ENCODE measurements at regions not wholly inside any gene's neighbourhood (a gene's known extent, or its start where the extent isn't known, plus 50 kb on each side); places are given as distances from the start of the nearest gene placed in this dataset.

GRCh38 chr16:9607515-9608230, 516.2 kb downstream of the HAPSTR1 start:
- no peak overlapping the region for H3K4me3 ChIP-seq (ENCODE audit: low read depth, low read length)
- no peak for DNase-seq (ENCODE audit: low read depth)
- TF ChIP-seq, protein P1, sequence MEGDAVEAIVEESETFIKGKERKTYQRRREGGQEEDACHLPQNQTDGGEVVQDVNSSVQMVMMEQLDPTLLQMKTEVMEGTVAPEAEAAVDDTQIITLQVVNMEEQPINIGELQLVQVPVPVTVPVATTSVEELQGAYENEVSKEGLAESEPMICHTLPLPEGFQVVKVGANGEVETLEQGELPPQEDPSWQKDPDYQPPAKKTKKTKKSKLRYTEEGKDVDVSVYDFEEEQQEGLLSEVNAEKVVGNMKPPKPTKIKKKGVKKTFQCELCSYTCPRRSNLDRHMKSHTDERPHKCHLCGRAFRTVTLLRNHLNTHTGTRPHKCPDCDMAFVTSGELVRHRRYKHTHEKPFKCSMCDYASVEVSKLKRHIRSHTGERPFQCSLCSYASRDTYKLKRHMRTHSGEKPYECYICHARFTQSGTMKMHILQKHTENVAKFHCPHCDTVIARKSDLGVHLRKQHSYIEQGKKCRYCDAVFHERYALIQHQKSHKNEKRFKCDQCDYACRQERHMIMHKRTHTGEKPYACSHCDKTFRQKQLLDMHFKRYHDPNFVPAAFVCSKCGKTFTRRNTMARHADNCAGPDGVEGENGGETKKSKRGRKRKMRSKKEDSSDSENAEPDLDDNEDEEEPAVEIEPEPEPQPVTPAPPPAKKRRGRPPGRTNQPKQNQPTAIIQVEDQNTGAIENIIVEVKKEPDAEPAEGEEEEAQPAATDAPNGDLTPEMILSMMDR (IDR thresholded peaks at IDR 0.05; ENCODE audit: control insufficient read depth, extremely low read depth, insufficient read depth) = no peak

- H3K4me3 ChIP-seq (ENCODE audit: low read depth, low read length) = no peak overlapping the region
- DNase-seq (ENCODE audit: low read depth) = peak; percentile 14
- TF ChIP-seq, protein P1 (IDR thresholded peaks at IDR 0.05; ENCODE audit: control insufficient read depth, extremely low read depth, insufficient read depth) = no peak
Measured at GRCh38 chr16:9610727-9611126, 519.3 kb downstream of the HAPSTR1 start.

DNA sequence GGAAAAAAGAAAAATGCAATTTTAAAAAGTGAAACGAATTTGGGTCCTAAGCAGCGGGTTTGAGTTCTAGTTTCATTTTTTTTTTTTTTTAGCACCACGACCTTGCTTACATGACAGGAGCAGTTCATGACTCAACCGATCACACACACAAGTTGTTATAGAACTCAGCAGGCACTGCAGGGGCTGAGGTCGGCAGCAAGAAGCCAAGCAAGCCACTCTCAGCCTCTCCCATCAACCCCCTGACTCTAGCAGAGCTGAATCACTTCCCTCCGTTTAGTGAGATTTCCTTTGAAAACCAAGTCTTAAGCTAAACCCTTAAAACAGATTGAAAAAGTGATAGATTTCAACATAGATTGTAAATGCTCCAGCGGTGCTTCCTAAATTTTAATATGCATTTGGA, 520.8 kb downstream of the HAPSTR1 start:
- no peak overlapping the region for H3K4me3 ChIP-seq (ENCODE audit: low read depth, low read length)
- TF ChIP-seq, protein P1 (IDR thresholded peaks at IDR 0.05; ENCODE audit: control insufficient read depth, extremely low read depth, insufficient read depth) = no peak
- DNase-seq (ENCODE audit: low read depth) = no peak

DNA sequence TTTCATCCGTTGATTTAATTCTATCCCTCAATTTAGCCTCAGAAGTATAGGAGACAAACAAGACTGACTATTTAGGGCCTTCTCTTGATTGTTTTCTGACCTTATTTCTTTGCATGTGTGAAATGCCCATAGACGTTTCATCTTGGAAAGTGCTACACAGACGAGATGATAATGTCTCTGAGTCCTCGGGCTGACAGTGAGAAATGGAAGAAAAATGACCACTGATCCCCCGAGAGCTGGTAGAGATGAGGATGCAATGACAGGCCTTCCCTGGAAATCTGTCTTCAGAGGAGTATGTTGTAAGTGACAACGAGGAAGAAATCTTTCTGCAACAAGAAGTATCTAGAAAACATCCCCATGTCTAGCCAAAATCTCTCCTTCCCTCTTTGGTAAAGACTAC, 522.9 kb downstream of the HAPSTR1 start:
- no peak overlapping the region for H3K4me3 ChIP-seq (ENCODE audit: low read depth, low read length)
- TF ChIP-seq, protein P1 (IDR thresholded peaks at IDR 0.05; ENCODE audit: control insufficient read depth, extremely low read depth, insufficient read depth) = no peak
- DNase-seq (ENCODE audit: low read depth) = no peak

DNA sequence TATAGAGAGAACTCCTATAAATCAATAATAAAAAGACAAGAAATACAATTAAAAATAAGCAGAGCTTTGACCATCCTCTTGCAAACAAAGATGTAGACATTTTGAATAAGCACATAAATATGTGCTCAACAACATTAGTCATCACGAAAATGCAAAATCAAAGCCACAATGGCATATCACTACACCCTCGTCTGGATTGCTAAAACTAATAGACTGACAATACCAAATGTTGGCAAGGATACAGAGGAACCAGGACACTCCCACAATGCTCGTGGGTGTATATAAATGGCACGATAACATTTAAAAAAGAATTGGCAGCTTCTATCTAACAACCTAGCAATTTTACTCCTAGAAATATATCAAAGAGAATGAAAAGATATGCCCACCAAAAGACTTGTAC, 530.8 kb downstream of the HAPSTR1 start:
- no peak overlapping the region for H3K4me3 ChIP-seq (ENCODE audit: low read depth, low read length)
- TF ChIP-seq, protein P1 (IDR thresholded peaks at IDR 0.05; ENCODE audit: control insufficient read depth, extremely low read depth, insufficient read depth) = no peak
- DNase-seq (ENCODE audit: low read depth) = no peak

DNA sequence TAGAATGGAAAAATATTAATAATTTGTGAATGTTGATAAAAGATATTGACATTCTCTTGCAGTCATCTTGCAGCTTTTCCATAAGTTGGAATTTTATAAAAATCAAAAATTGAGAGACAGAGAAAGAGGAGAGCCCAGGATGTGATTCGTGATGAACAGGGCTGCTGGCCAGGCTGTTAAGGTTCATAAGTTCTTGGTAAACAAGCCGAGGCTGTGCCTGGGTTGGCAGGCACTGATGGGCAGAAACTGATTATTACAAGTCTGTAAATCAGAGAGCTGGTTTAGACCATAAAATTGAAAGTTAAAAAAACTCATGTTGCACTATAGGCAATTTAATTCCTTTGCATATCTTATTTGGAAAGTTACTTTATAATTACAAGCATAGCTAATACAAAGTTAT, 533.7 kb downstream of the HAPSTR1 start:
- peak; percentile 10 for DNase-seq (ENCODE audit: low read depth)
- TF ChIP-seq, protein P1 (IDR thresholded peaks at IDR 0.05; ENCODE audit: control insufficient read depth, extremely low read depth, insufficient read depth) = no peak
- H3K4me3 ChIP-seq (ENCODE audit: low read depth, low read length) = no peak overlapping the region

- TF ChIP-seq, protein P1 (IDR thresholded peaks at IDR 0.05; ENCODE audit: control insufficient read depth, extremely low read depth, insufficient read depth) = no peak
- H3K4me3 ChIP-seq (ENCODE audit: low read depth, low read length) = no peak overlapping the region
- no peak for DNase-seq (ENCODE audit: low read depth)
Measured at GRCh38 chr16:9627427-9627826, 536.0 kb downstream of the HAPSTR1 start.

Data from LNCaP clone FGC (cell line).